GM13977 (cell line): ENCODE measurements at regions not wholly inside any gene's neighbourhood (a gene's known extent, or its start where the extent isn't known, plus 50 kb on each side); places are given as distances from the start of the nearest gene placed in this dataset.

ENCODE experiments used
- DNase-seq: peaks from one replicate; pipeline ENCODE4 v3.0.0; 2012; ENCODE audit warnings: low spot score
- CTCF ChIP-seq: IDR thresholded peaks from 2 replicates; pipeline ENCODE4 v1.5.1; 2012; ENCODE audit warnings: mild to moderate bottlenecking, control low read depth; ENCODE audit not compliant: insufficient read depth; ENCODE audit errors: extremely low read depth, missing control alignments
- in situ Hi-C: fragments of 300-500 bp; cut with MboI; formaldehyde crosslinking; loops from one replicate; pipeline ENCODE4 v1.12.0; 2022; ENCODE audit warnings: low sequenced_read_pairs, low pct_unique_long_range_greater_than_20kb, mixed read lengths, inconsistent platforms; ENCODE audit not compliant: unreplicated experiment

- DNase-seq, result no peak
- no peak for TF ChIP-seq CTCF
- in situ Hi-C loops, result no loop called here
Observed at GRCh38 chr15:36080759-36081158, 498.7 kb upstream of the CDIN1 start.

DNA sequence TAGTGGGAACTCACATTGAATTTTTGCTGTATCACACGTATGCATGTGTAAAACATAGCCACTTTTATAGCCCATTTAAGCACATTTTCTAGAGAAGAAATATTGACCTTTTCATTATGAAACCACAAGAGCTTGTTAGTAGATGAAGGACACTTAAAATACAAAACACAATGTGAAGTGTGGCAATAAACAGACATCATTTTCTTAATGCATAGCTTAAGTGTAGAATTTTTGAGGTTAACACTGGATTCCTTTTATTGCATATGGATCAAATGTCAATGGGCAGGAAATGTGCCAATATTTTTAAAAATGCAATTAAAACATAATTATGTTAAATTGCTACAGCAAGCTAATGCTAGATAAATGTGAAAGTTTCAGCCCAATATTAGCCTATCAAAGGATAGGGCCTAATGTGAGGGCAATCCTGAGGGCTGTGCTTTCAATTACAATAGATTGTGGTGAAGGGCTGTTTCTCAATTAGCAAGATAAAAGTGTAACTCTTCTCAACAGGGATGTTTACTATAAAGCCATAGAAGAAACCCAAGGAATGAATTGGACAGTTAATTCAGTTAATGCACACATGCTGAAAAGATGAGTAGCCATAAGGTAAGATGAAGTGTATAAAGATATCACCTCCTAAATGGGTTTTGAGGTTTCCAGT, 489.0 kb upstream of the CDIN1 start:
- DNase-seq, result no peak
- no peak for TF ChIP-seq CTCF
- in situ Hi-C loops, result no loop called here

- DNase-seq, result no peak
- in situ Hi-C loops, result no loop called here
Observed at GRCh38 chr15:36106640-36107335, 472.6 kb upstream of the CDIN1 start.

DNA sequence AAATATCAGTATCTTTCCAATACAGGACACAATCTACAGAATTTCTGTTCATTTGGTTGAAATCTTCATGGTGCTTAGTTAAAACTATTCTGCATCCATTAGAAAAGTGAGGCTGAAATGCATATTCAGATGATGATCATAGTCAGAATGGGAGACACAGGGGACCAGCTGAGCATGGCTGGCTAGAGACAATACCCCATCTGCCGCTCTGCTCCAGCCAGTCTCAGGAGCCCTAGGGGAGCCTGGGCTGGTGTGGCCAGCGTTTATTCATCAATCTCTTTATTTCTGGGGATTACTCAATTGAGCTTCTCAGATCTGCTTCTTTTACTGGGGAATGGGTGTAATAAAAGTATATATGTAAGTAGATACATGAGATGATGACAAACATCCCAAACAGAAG, 470.9 kb upstream of the CDIN1 start:
- no peak for DNase-seq
- in situ Hi-C loops, result no loop called here
- no peak for TF ChIP-seq CTCF

More at GRCh38 chr15:36106640-36107335, 472.6 kb upstream of the CDIN1 start:
- TF ChIP-seq CTCF, result no peak

- no peak for TF ChIP-seq CTCF
- no peak for DNase-seq
- in situ Hi-C loops, result no loop called here
Observed at GRCh38 chr15:36109943-36110658, 469.3 kb upstream of the CDIN1 start.

DNA sequence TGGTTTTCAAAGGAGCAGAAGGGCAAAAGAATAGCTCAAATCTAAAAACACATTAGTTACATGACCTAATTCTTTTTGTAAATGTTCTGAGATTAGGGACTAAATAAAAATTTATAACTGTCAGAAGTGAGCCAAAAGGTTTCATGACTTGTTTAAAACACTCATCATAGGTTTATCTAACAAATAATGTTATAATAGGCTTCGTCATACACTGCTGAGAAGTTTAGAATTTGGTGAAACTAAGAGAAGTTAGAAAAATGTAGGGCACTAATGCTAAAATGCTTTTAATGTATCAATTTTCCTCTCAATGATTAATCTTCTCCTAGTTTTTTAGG, 468.8 kb upstream of the CDIN1 start:
- in situ Hi-C loops, result no loop called here
- no peak for DNase-seq
- TF ChIP-seq CTCF, result no peak
